ENCODE measurements at regions not wholly inside any gene's neighbourhood (a gene's known extent, or its start where the extent isn't known, plus 50 kb on each side); places are given as distances from the start of the nearest gene placed in this dataset.
"Not testable (repeated sequence)": the region's sequence is repeated elsewhere in the genome, so short reads cannot be mapped to it uniquely, and the experiment has no call there.

GRCh38 chr16:64084706-64085105, 1037.2 kb downstream of the CDH11 start:
- no peak for DNase-seq

GRCh38 chr16:64083428-64084129, 1038.3 kb downstream of the CDH11 start:
- no peak for DNase-seq

GRCh38 chr16:64077242-64077641, 1044.6 kb downstream of the CDH11 start:
- no peak for DNase-seq

- DNase-seq, result no peak
These were observed 1047.2 kb downstream of the CDH11 start for GRCh38 chr16:64074706-64075105.

GRCh38 chr16:64072131-64072730, 1049.6 kb downstream of the CDH11 start:
- not testable (repeated sequence) for DNase-seq

GRCh38 chr16:64065523-64065922, 1056.3 kb downstream of the CDH11 start:
- no peak for DNase-seq

- no peak for DNase-seq
These were observed 1060.2 kb downstream of the CDH11 start for GRCh38 chr16:64061621-64062020.

GRCh38 chr16:64060631-64061030, 1061.2 kb downstream of the CDH11 start:
- no peak for DNase-seq

- no peak for DNase-seq
These were observed 1063.2 kb downstream of the CDH11 start for GRCh38 chr16:64058685-64059084.

GRCh38 chr16:64051824-64052223, 1070.0 kb downstream of the CDH11 start:
- no peak for DNase-seq

GRCh38 chr16:64047878-64048277, 1074.0 kb downstream of the CDH11 start:
- DNase-seq, result no peak

GRCh38 chr16:64047207-64047606, 1074.7 kb downstream of the CDH11 start:
- DNase-seq, result no peak

GRCh38 chr16:64035337-64035736, 1086.5 kb downstream of the CDH11 start:
- DNase-seq, result no peak

- no peak for DNase-seq
These were observed 1102.5 kb downstream of the CDH11 start for GRCh38 chr16:64019339-64019738.

- DNase-seq, result no peak
These were observed 1104.1 kb downstream of the CDH11 start for GRCh38 chr16:64017796-64018195.

GRCh38 chr16:64013856-64014255, 1108.0 kb downstream of the CDH11 start:
- DNase-seq, result no peak

- DNase-seq, result no peak
These were observed 1109.7 kb downstream of the CDH11 start for GRCh38 chr16:64012166-64012565.

GRCh38 chr16:64011650-64012049, 1110.2 kb downstream of the CDH11 start:
- no peak for DNase-seq

GRCh38 chr16:64008131-64008530, 1113.7 kb downstream of the CDH11 start:
- no peak for DNase-seq

GRCh38 chr16:64004116-64004515, 1117.7 kb downstream of the CDH11 start:
- no peak for DNase-seq

GRCh38 chr16:63995025-63995424, 1126.8 kb downstream of the CDH11 start:
- DNase-seq, result no peak

- DNase-seq, result no peak
These were observed 1138.5 kb downstream of the CDH11 start for GRCh38 chr16:63983401-63983800.

- no peak for DNase-seq
These were observed 1139.1 kb downstream of the CDH11 start for GRCh38 chr16:63982741-63983140.

- DNase-seq, result no peak
These were observed 1139.8 kb downstream of the CDH11 start for GRCh38 chr16:63982110-63982509.

- no peak for DNase-seq
These were observed 1140.2 kb downstream of the CDH11 start for GRCh38 chr16:63981639-63982038.
